ENCODE measurements at regions not wholly inside any gene's neighbourhood (a gene's known extent, or its start where the extent isn't known, plus 50 kb on each side); places are given as distances from the start of the nearest gene placed in this dataset.

DNA sequence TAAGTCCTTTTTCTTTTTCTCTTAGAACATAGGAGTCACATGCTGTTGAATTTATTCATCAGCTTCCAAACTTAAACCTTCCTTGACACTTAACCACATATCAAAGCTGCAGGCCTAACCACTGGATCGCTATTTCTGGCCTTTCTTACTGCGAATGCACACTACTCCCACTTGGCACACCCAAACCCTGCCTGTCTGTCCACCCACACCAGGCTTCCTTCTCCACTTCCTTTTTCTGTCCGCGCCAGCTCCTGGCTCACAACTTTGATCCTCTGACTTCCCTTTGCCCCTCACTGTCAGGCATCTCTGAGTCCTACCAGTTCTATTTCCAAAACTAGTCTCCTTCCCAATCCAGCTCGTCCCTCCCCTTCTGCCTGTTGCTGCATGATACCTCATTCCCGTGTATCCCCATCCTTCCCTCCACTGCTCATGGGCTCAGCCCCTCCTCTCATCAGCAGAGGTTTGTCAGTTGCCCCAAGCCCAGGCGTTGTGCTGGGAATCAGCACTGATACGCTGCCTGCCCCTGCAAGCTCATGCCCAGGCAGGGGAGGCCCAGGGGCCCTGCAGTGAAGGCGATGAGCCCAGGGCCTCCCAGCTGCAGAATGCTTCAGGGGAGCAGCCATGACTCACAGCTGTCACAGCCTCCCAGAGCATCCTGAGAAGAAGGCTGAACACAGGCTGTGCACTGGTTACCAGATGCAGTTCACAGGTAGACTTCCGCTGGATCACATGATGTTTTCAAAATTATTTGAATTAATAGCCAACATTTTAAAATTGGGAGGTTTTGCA lies 179.8 kb downstream of the KATNIP start:
- CTCF ChIA-PET: no interaction called here
- POLR2A ChIA-PET: no interaction called here

DNA sequence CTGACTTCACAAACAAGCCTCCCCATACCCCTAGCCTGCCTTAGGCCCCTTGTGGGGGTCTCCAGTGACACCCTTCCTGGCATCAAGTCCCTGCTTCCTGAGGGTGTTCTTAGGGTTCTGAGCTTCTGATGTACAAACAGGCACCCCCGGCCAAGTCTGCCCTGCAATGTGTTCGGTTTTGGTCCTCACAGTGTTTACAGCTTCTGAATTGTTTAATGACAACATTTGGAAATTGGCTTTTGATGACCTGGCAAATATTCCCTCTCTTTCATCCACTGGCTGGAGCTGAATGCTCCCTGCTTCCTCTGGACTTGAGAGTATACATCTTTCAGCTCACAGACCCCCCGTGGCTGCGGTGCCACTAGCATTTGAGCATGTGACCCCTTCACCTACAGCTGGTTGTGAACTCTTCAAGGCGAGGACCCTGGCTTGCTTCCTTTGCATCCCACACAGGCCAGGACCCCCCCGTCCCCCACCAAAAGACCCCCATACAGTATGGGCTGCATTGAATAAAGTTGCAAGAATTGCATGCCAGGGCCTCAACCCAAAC lies 180.8 kb downstream of the KATNIP start:
- POLR2A ChIA-PET: no interaction called here
- CTCF ChIA-PET: no interaction called here

GRCh38 chr16:27735031-27735430 lies 185.1 kb downstream of the KATNIP start:
- CTCF ChIA-PET: interaction anchor here (1.5 kb wide), 1 partner anchor 219 kb away, joined by 3 read pairs; no protein-coding TSS in a partner anchor
- POLR2A ChIA-PET: no interaction called here

GRCh38 chr16:27736431-27736830 lies 186.5 kb downstream of the KATNIP start:
- CTCF ChIA-PET: no interaction called here
- POLR2A ChIA-PET: no interaction called here

GRCh38 chr16:27737513-27737912 lies 187.6 kb downstream of the KATNIP start:
- ChIA-PET POLR2A (no interaction called here), CTCF (no interaction called here)
